ENCODE measurements at regions not wholly inside any gene's neighbourhood (a gene's known extent, or its start where the extent isn't known, plus 50 kb on each side); places are given as distances from the start of the nearest gene placed in this dataset.

- Histone ChIP-seq H3K36me3 (no peaks in the 10 kb centered on the region), H3K9me3 (ENCODE audit: severe bottlenecking) (no peaks in the 10 kb centered on the region), H3K27me3 (ENCODE audit: insufficient read depth, low read depth, severe bottlenecking) (no peaks in the 10 kb centered on the region), H3K4me3 (ENCODE audit: low read depth, low read length) (no peak overlapping the region), H3K27ac (no peak overlapping the region)
- TF ChIP-seq CTCF (IDR thresholded peaks at IDR 0.05; ENCODE audit: low read depth, low read length) = no peak
- no peak for DNase-seq
Measured at GRCh38 chr13:54591540-54591939, 1562.9 kb downstream of the OLFM4 start.

- H3K27ac ChIP-seq = no peak overlapping the region
- TF ChIP-seq CTCF (IDR thresholded peaks at IDR 0.05; ENCODE audit: low read depth, low read length) = no peak
- no peaks in the 10 kb centered on the region for H3K36me3 ChIP-seq
- no peak overlapping the region for H3K4me3 ChIP-seq (ENCODE audit: low read depth, low read length)
- no peak for DNase-seq
- H3K9me3 ChIP-seq (ENCODE audit: severe bottlenecking) = no peaks in the 10 kb centered on the region
- H3K27me3 ChIP-seq (ENCODE audit: insufficient read depth, low read depth, severe bottlenecking) = no peaks in the 10 kb centered on the region
Measured at GRCh38 chr13:54592201-54592600, 1563.6 kb downstream of the OLFM4 start.

GRCh38 chr13:54593504-54593903, 1564.9 kb downstream of the OLFM4 start:
- no peaks in the 10 kb centered on the region for H3K27me3 ChIP-seq (ENCODE audit: insufficient read depth, low read depth, severe bottlenecking)
- no peak overlapping the region for H3K27ac ChIP-seq
- no peaks in the 10 kb centered on the region for H3K36me3 ChIP-seq
- no peaks in the 10 kb centered on the region for H3K9me3 ChIP-seq (ENCODE audit: severe bottlenecking)
- no peak for DNase-seq
- TF ChIP-seq CTCF (IDR thresholded peaks at IDR 0.05; ENCODE audit: low read depth, low read length) = no peak
- no peak overlapping the region for H3K4me3 ChIP-seq (ENCODE audit: low read depth, low read length)

GRCh38 chr13:54597540-54598088, 1569.0 kb downstream of the OLFM4 start:
- Histone ChIP-seq H3K27me3 (ENCODE audit: insufficient read depth, low read depth, severe bottlenecking) (no peaks in the 10 kb centered on the region), H3K36me3 (no peaks in the 10 kb centered on the region), H3K27ac (no peak overlapping the region), H3K4me3 (ENCODE audit: low read depth, low read length) (no peak overlapping the region), H3K9me3 (ENCODE audit: severe bottlenecking) (no peaks in the 10 kb centered on the region)
- DNase-seq = no peak
- TF ChIP-seq CTCF (IDR thresholded peaks at IDR 0.05; ENCODE audit: low read depth, low read length) = no peak

- no peak for DNase-seq
- Histone ChIP-seq H3K27ac (no peak overlapping the region), H3K9me3 (ENCODE audit: severe bottlenecking) (no peaks in the 10 kb centered on the region), H3K27me3 (ENCODE audit: insufficient read depth, low read depth, severe bottlenecking) (no peaks in the 10 kb centered on the region), H3K4me3 (ENCODE audit: low read depth, low read length) (no peak overlapping the region), H3K36me3 (no peaks in the 10 kb centered on the region)
- no peak for TF ChIP-seq CTCF (IDR thresholded peaks at IDR 0.05; ENCODE audit: low read depth, low read length)
Measured at GRCh38 chr13:54599413-54599812, 1570.8 kb downstream of the OLFM4 start.

GRCh38 chr13:54606944-54607343, 1578.3 kb downstream of the OLFM4 start:
- H3K27me3 ChIP-seq (ENCODE audit: insufficient read depth, low read depth, severe bottlenecking) = no peaks in the 10 kb centered on the region
- no peak overlapping the region for H3K4me3 ChIP-seq (ENCODE audit: low read depth, low read length)
- DNase-seq = no peak
- no peak overlapping the region for H3K27ac ChIP-seq
- no peaks in the 10 kb centered on the region for H3K9me3 ChIP-seq (ENCODE audit: severe bottlenecking)
- TF ChIP-seq CTCF (IDR thresholded peaks at IDR 0.05; ENCODE audit: low read depth, low read length) = no peak
- no peaks in the 10 kb centered on the region for H3K36me3 ChIP-seq
